MM.1S (cell line): ENCODE measurements at regions not wholly inside any gene's neighbourhood (a gene's known extent, or its start where the extent isn't known, plus 50 kb on each side); places are given as distances from the start of the nearest gene placed in this dataset.

Source experiments
- DNase-seq: peaks from one replicate; pipeline ENCODE4 v3.0.0-alpha.2; 2015
- H2AFZ ChIP-seq: fragments of 300-600 bp; sonication (generic); 2 replicates; pipeline ENCODE4 v1.6.0; 2016; ENCODE audit warnings: antibody characterized with exemption, low read length
- H3F3A ChIP-seq: fragments of 300-600 bp; sonication (generic); 2 replicates; pipeline ENCODE4 v1.6.1; 2016; ENCODE audit warnings: mild to moderate bottlenecking, antibody characterized with exemption, low read length, moderate library complexity, mixed read lengths; ENCODE audit not compliant: insufficient read depth
- H3K27ac ChIP-seq: fragments of 300-600 bp; sonication (generic); 2 replicates; pipeline ENCODE4 v1.5.1; 2016; ENCODE audit warnings: mild to moderate bottlenecking, low read length
- H3K27me3 ChIP-seq: fragments of 300-600 bp; sonication (generic); replicated peaks from 2 replicates; pipeline ENCODE4 v1.6.0; 2016; ENCODE audit warnings: low read length; ENCODE audit not compliant: insufficient read depth
- H3K36me3 ChIP-seq: fragments of 300-600 bp; sonication (generic); replicated peaks from 2 replicates; pipeline ENCODE4 v1.6.1; 2016; ENCODE audit warnings: mild to moderate bottlenecking, low read length, mixed read lengths; ENCODE audit not compliant: insufficient read depth
- H3K4me1 ChIP-seq: fragments of 300-600 bp; sonication (generic); 2 replicates; pipeline ENCODE4 v1.6.1; 2016; ENCODE audit warnings: low read length, mixed read lengths
- H3K4me2 ChIP-seq: fragments of 300-600 bp; sonication (generic); 2 replicates; pipeline ENCODE4 v1.6.0; 2016; ENCODE audit warnings: low read depth, low read length
- H3K4me3 ChIP-seq: fragments of 300-600 bp; sonication (generic); 2 replicates; pipeline ENCODE4 v1.5.1; 2016; ENCODE audit warnings: low read length, mixed read lengths
- H3K79me2 ChIP-seq: fragments of 300-600 bp; sonication (generic); 2 replicates; pipeline ENCODE4 v1.6.1; 2016; ENCODE audit warnings: mixed run types, low read length, mixed read lengths
- H3K9ac ChIP-seq: fragments of 300-600 bp; sonication (generic); 2 replicates; pipeline ENCODE4 v1.6.1; 2016; ENCODE audit warnings: low read length, mixed read lengths
- H3K9me2 ChIP-seq: fragments of 300-600 bp; sonication (generic); replicated peaks from 2 replicates; pipeline ENCODE4 v1.6.1; 2016; ENCODE audit warnings: mild to moderate bottlenecking, low read length, mixed read lengths; ENCODE audit not compliant: insufficient read depth
- H3K9me3 ChIP-seq: fragments of 300-600 bp; sonication (generic); replicated peaks from 2 replicates; pipeline ENCODE4 v1.6.1; 2016; ENCODE audit warnings: mild to moderate bottlenecking, low read length, mixed read lengths; ENCODE audit not compliant: insufficient read depth
- H4K20me1 ChIP-seq: fragments of 300-600 bp; sonication (generic); 2 replicates; pipeline ENCODE4 v1.6.1; 2016; ENCODE audit warnings: mild to moderate bottlenecking, low read length, moderate library complexity, mixed read lengths; ENCODE audit not compliant: insufficient read depth
- EZH2 ChIP-seq: fragments of 300-600 bp; sonication (generic); optimal IDR thresholded peaks from 2 replicates; pipeline ENCODE3; 2017; ENCODE audit warnings: low read depth, mild to moderate bottlenecking, antibody characterized with exemption, low read length, mixed read lengths
- EZH2phosphoT487 ChIP-seq: fragments of 300-600 bp; sonication (generic); IDR thresholded peaks from 2 replicates; pipeline ENCODE4 v1.6.1; 2018; ENCODE audit warnings: antibody characterized with exemption, low read length
- TF ChIP-seq, protein P1 (sequence below): fragments of 300-600 bp; sonication (generic); IDR thresholded peaks from 2 replicates; pipeline ENCODE4 v1.5.1; 2016; ENCODE audit warnings: antibody characterized with exemption, low read length, mixed read lengths

DNA sequence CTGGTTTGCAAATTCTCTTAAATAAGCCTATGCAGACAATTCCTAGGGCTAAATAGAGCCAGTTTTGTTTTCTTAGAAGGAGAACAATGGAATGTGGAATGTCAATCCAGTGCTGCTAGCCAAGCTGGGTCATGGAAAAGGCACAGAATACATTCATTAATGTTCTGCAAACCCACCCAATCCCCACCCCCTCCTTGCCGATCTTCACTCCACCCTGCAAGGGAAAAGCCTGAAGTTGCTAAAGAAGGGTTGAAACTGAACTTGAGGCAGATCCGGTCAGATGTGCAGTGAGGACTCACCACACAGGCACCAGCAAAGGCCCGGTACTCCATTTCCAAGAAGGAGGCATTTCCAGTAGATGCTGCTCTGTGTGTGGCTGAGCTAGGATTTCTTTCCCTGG lies 179.6 kb downstream of the PLPP3 start:
- Histone ChIP-seq H3K4me1 (no peaks in the 10 kb centered on the region), H3K9me3 (no peaks in the 10 kb centered on the region), H3K9me2 (no peaks in the 10 kb centered on the region), H3K27me3 (no peaks in the 10 kb centered on the region), H3K36me3 (no peaks in the 10 kb centered on the region), H3K27ac (no peak overlapping the region), H4K20me1 (no peaks in the 10 kb centered on the region), H3F3A (no peaks in the 10 kb centered on the region), H3K79me2 (no peaks in the 10 kb centered on the region), H3K9ac (no peak overlapping the region), H2AFZ (no peak overlapping the region), H3K4me2 (no peak overlapping the region), H3K4me3 (no peak overlapping the region)
- DNase-seq = no peak
- no peak for TF ChIP-seq EZH2
- TF ChIP-seq EZH2phosphoT487 = no peak
- TF ChIP-seq, protein P1, sequence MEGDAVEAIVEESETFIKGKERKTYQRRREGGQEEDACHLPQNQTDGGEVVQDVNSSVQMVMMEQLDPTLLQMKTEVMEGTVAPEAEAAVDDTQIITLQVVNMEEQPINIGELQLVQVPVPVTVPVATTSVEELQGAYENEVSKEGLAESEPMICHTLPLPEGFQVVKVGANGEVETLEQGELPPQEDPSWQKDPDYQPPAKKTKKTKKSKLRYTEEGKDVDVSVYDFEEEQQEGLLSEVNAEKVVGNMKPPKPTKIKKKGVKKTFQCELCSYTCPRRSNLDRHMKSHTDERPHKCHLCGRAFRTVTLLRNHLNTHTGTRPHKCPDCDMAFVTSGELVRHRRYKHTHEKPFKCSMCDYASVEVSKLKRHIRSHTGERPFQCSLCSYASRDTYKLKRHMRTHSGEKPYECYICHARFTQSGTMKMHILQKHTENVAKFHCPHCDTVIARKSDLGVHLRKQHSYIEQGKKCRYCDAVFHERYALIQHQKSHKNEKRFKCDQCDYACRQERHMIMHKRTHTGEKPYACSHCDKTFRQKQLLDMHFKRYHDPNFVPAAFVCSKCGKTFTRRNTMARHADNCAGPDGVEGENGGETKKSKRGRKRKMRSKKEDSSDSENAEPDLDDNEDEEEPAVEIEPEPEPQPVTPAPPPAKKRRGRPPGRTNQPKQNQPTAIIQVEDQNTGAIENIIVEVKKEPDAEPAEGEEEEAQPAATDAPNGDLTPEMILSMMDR = no peak

DNA sequence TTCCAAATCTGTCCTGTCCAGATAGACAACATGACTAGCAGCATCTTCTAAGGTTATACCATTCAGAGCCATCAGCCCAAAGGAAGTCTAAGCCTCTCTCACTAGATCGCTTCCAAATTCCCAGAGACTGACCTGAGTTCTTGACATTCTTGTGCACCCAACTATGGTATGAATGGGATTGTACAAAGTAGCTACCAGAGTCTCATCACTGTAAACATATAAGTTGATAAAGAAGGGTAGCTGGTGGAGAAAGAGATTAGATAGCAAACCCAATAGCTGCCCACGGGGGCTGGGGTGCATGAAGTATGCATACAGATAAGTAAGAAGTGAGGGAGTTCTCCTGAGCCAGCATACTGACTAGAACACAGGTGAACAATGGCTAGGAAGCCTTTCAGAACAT lies 180.0 kb downstream of the PLPP3 start:
- no peak overlapping the region for H3K4me2 ChIP-seq
- no peaks in the 10 kb centered on the region for H3F3A ChIP-seq
- H3K27ac ChIP-seq = no peak overlapping the region
- H3K4me1 ChIP-seq = no peaks in the 10 kb centered on the region
- no peak overlapping the region for H3K4me3 ChIP-seq
- TF ChIP-seq, protein P1 = no peak
- no peak for TF ChIP-seq EZH2phosphoT487
- no peak for TF ChIP-seq EZH2
- no peaks in the 10 kb centered on the region for H3K79me2 ChIP-seq
- H3K9me3 ChIP-seq = no peaks in the 10 kb centered on the region
- H3K36me3 ChIP-seq = no peaks in the 10 kb centered on the region
- no peak overlapping the region for H3K9ac ChIP-seq
- no peaks in the 10 kb centered on the region for H3K9me2 ChIP-seq
- H4K20me1 ChIP-seq = no peaks in the 10 kb centered on the region
- H3K27me3 ChIP-seq = no peaks in the 10 kb centered on the region
- H2AFZ ChIP-seq = no peak overlapping the region
- DNase-seq = no peak

DNA sequence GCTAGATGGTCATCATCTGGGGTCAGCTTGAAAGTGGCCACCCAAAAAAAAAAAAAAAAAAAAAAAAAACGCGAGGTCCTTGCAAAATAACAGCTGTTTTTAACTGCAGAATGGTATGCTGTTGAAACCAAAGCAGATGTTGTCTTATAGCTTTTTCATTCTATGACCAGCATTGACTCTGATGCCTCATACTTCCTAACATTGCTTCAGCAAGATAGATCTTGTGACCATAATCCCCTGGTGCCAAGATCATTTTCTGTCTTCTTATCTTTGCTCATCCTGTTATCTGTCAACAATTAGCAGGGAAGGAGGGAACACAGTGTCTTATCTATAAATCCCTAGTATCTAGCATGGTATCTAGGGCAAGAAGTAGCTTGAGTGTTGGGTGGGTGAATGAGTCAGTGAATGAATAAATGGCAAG lies 181.5 kb downstream of the PLPP3 start:
- no peak overlapping the region for H2AFZ ChIP-seq
- DNase-seq = no peak
- H3K27ac ChIP-seq = no peak overlapping the region
- H3K36me3 ChIP-seq = no peaks in the 10 kb centered on the region
- no peaks in the 10 kb centered on the region for H3K4me1 ChIP-seq
- no peak overlapping the region for H3K4me3 ChIP-seq
- H3K4me2 ChIP-seq = no peak overlapping the region
- TF ChIP-seq EZH2phosphoT487 (no peak), EZH2 (no peak)
- TF ChIP-seq, protein P1 = no peak
- no peaks in the 10 kb centered on the region for H3K9me2 ChIP-seq
- no peaks in the 10 kb centered on the region for H3K27me3 ChIP-seq
- no peaks in the 10 kb centered on the region for H4K20me1 ChIP-seq
- H3F3A ChIP-seq = no peaks in the 10 kb centered on the region
- no peak overlapping the region for H3K9ac ChIP-seq
- H3K9me3 ChIP-seq = no peaks in the 10 kb centered on the region
- no peaks in the 10 kb centered on the region for H3K79me2 ChIP-seq

DNA sequence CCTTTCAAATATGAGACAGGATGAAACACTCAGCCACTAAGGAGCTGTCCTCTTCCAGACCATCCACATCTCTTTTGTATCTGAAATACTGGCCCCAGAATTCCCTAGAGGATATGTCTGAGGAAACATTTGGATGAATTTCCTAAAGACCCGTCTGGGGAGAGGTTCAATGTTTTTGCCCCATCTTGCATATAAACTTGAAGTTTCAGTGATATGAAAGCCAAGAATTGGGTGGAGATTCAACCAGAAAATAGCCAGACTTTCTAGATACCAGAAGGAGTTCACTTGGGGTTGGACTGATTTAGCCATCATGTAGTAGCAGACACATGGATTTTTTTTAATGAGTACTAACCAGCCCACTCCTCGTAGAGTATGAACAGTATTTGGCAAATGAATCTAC lies 182.0 kb downstream of the PLPP3 start:
- H3K36me3 ChIP-seq = no peaks in the 10 kb centered on the region
- no peaks in the 10 kb centered on the region for H3K9me3 ChIP-seq
- no peak overlapping the region for H3K9ac ChIP-seq
- H3K4me1 ChIP-seq = no peaks in the 10 kb centered on the region
- H3K79me2 ChIP-seq = no peaks in the 10 kb centered on the region
- H3K4me3 ChIP-seq = no peak overlapping the region
- no peaks in the 10 kb centered on the region for H4K20me1 ChIP-seq
- no peak overlapping the region for H3K27ac ChIP-seq
- DNase-seq = no peak
- no peak overlapping the region for H3K4me2 ChIP-seq
- H3K9me2 ChIP-seq = no peaks in the 10 kb centered on the region
- H3K27me3 ChIP-seq = no peaks in the 10 kb centered on the region
- H3F3A ChIP-seq = no peaks in the 10 kb centered on the region
- H2AFZ ChIP-seq = no peak overlapping the region
- TF ChIP-seq EZH2 (no peak), EZH2phosphoT487 (no peak)
- TF ChIP-seq, protein P1 = no peak
